ENCODE measurements at regions not wholly inside any gene's neighbourhood (a gene's known extent, or its start where the extent isn't known, plus 50 kb on each side); places are given as distances from the start of the nearest gene placed in this dataset.

GRCh38 chr11:31997955-31998354 is 92.9 kb upstream of the RCN1 start:
- DNase-seq = no peak

GRCh38 chr11:31996159-31996881 is 94.6 kb upstream of the RCN1 start:
- no peak for DNase-seq

GRCh38 chr11:31995525-31996094 is 95.3 kb upstream of the RCN1 start:
- DNase-seq = no peak

- no peak for DNase-seq
These were observed 95.8 kb upstream of the RCN1 start for GRCh38 chr11:31995032-31995431.

DNA sequence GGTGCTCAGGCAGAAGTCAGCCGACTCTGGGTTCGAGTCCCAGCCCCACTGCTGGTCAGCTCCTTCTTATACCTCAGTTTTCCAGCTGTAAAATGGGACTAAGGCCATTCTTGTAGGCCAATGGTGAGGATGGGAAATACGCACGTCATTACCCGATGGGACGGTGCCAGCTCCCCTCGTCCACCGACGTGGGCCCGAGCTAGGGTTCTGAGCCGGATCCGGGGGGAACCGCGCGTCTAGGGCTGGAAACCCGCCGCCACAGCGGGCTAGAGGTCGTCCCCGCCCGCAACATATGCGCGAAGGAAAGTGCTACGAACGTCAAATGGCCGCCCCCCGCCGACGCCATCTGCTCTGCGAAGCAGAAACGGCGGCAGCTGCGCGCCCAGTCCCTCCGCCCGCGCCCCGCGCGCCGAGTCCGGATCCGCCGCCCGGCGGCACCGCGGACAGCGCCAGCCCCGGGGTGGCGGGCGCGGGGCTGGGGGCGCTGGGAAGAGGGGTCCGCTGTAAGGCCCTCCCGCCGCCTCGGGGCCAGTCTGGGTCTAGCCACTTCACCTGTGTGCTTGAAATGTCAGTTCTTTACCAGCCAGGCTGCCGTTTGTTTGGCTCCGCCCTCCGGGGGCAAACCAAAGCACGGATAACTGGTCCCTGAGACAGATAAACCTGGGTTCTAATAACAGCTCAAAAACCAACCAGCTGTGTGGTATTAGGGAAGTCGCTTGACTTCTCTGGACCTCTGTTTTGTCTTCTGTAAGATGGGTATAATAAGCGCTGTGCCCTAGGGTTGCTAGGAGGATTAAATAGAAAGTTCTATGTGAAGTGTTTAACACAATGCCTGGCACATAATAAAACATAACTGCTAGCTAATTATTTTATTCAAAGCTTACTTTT is 103.5 kb upstream of the RCN1 start:
- no peak for DNase-seq

DNA sequence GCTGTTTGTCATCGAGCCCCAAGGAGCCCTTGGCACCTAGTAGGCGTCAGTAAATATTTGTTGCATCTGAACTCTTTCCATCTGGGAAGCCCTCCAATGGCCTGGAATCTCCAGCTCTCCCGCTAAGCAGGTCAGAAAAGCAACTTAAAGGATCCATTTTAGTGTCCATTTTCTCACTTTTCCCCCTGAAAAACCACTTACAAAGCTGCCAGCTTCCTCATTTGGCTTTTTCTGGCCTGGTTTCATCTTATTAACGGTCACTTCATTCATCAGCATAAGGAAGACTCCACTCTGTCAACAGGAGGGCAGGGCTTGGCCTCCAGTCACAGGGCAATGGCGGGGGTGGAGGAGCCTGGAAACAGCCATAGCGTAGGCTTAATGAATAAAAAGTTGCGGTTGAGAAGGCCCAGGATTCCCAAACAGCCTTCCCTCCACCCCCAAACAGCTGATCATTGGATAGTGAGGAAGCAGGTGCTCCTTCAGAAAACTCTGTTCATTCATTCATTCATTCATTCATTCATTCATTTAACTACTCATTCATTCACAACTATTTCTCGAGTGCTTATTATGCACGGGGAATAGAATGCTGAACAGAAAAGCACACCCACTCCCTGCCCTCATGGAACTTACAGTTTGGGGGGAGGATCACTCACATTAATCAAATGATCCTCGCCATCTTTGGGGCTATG is 104.5 kb upstream of the RCN1 start:
- DNase-seq = no peak

DNA sequence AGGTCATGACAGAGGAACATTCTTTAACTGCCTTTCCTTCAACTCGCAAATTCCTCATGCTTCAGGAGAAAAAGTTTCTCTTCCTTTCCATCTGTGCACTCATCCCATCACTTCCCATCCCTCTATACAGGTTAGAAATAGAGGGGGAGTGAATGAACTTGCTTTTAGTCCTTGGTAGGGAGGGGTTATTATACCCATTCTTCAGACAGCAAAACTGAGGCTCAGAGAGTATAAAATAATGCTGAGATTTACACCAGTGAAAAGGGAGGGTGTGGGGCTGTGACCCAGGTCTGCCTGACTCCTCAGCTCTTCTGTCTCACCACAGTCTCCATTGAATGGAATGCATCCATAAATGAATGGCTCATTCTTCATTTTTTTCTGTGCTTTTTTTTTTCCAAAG is 109.4 kb upstream of the RCN1 start:
- DNase-seq = no peak

DNA sequence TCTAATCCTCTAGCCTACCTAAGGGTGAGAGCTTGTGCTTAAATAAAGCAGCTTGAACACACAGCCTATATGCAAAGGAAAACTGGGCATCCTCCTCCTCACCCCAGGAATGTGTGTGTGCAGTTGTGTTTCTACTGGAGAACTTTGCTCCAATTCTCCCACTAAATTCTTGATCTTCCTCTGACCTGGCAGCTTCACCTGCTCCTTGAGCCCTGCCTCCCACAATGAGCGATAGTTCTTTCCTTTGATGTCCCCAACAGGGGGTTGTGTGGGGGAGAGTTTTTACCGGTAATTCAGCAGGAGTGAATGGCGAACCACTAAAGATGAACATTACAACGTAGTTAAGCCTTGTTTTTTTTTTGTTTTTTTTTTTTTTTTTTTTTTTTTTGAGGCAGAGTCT is 113.5 kb upstream of the RCN1 start:
- DNase-seq = no peak

DNA sequence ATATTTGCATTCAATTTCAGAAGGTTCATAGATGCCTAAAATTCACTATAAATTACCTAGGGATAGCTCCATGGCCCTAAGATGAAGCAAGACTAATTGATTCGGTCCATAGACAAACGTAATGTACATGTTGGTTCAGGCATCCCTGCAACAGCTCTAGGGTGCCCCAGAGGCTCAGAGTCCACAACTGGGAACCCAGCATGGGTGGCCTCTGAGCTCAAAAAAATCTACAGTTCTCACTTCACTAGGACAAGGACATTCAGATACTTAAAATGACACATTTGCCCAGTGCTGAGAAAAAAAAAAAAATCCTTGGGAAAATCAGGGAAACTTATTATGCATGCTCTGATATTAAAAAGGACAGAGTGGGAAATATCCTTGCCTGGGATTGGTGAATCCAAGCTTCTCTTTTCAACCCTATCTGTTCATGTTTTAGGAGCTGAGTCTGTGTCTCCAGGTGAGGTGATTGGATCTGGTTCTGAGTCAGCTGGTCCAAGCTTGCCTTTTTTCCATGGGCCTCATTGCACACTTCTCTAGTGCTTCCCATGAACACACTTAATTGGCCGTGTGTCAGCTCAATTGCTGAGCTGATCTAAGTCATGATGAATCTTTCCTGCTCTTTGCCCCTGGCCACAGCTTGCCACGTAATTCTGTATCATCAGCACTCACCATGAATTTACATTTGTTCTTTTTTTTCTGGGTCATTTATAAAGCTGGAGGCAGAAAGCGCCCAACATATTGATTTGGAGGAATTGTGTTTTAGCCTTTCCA is 116.3 kb upstream of the RCN1 start:
- DNase-seq = no peak

DNA sequence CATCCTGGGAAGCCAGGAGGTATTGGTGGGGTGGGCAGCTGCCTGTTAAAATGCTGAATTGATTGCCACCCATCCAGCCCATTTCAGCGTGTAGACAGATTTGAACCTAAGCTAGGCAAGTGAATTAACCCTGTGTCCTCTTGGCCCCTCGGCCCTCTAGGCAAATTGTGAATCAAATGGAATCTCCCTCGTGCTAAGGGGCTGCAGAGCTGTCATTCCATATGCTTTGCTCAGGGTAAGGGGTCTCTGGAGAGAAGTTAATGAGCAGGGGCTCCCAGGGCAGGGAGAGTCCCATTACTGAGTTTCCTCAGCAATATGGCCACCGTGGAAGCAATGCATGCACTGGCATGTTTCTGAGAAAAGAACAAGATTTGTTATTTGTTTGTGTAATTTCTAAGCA is 117.7 kb upstream of the RCN1 start:
- no peak for DNase-seq

GRCh38 chr11:31972623-31973022 is 118.3 kb upstream of the RCN1 start:
- no peak for DNase-seq

- no peak for DNase-seq
These were observed 121.5 kb upstream of the RCN1 start for GRCh38 chr11:31969359-31969702.

DNA sequence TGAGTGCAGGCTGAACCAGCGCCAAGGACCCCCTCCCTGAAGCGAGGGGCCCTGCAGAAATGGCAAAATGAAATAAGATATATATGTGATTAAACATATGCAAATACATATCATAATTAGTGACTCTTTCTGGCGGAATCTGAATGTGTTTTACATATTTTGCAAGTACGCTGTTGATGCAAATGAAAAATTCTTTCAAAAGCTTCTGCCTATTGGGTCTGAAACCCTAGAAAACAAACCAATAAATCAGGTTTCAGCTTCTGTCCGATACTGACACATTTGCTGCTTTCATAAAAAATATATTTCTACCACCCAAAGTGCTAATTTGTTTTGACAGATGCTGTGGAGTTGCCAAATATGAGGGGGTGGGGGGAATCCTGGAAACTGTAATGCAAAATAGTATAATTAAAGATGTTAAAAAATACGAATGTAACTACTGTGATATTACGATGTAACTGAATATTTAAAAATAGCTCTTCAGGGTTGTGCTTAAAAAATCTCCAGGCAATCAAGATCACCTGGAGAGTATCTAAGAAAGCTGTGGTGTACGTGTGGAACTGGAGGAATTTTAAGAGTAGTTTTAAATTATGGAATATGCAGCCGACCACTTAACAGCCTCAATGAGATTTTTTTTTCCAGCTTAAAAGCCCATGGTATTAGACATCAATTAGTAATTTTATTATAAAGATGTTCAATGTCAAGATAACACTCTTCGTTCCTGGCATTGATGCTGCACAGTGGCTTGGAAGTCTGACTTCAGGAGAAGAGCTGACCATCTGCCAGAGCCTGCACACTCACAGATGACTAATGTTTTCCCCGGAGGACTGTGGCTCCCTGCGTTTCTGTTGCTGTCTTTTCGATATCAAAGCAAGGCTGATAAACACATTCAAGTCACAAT is 122.2 kb upstream of the RCN1 start:
- no peak for DNase-seq

- no peak for DNase-seq
These were observed 123.3 kb upstream of the RCN1 start for GRCh38 chr11:31967404-31968130.

GRCh38 chr11:31966846-31967245 is 124.0 kb upstream of the RCN1 start:
- DNase-seq = no peak

DNA sequence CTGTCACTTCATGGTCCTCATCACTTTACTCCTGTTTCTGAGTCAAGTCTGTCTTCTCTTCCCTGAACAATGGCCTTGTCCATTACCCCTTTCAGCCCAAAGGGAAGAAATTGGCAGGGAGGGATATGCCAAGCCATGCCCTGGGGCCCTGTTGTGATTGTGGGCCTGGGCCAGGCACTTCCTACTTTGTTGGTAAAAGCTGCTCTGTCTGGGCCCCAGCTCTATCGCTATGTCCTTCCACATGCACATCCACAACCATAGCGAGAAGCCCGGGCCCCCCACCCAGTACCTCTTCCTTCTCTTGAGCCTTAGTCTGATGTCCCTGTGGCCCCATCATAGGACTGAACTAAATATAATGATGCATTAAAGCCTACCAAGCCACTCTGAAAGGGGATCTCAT is 126.7 kb upstream of the RCN1 start:
- DNase-seq = no peak

DNA sequence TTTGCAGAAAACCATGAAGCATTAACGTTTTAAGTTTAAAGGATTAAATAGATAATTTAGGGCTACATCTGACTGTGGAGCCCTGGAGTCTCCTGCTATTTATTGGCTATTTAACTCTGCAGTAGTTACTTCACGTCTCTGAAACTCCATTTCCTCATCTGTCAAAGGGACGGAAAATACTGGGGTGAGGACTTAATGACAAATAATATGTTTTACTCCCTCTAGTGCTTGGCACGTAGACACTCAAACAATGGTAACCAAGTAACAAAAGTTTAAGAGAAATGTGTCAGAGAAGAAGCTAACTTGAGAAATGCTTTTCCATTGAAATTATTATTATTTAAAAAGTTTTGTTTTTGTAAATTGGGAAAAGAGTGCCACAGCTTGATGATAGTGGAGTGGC is 130.7 kb upstream of the RCN1 start:
- no peak for DNase-seq

GRCh38 chr11:31959716-31960115 is 131.2 kb upstream of the RCN1 start:
- no peak for DNase-seq

- peak; percentile 3 for DNase-seq
These were observed 132.7 kb upstream of the RCN1 start for GRCh38 chr11:31958076-31958735.

GRCh38 chr11:31957674-31958073 is 133.2 kb upstream of the RCN1 start:
- DNase-seq = no peak

All from NCI-H345 (cell line).